Left renal cortex interstitium (tissue), 4 donors: ENCODE measurements at regions not wholly inside any gene's neighbourhood (a gene's known extent, or its start where the extent isn't known, plus 50 kb on each side); places are given as distances from the start of the nearest gene placed in this dataset.
A peak's percentile ranks its signal among the peaks of the same experiment; 100 is the strongest.

Source experiments
- DNase-seq, 4 donors: peaks; one replicate each; pipeline ENCODE4 v3.0.0-alpha.2; 2013; ENCODE audit warnings: low read depth in 4 of 4, low spot score in 2 of 4, missing footprints in 1 of 4

DNA sequence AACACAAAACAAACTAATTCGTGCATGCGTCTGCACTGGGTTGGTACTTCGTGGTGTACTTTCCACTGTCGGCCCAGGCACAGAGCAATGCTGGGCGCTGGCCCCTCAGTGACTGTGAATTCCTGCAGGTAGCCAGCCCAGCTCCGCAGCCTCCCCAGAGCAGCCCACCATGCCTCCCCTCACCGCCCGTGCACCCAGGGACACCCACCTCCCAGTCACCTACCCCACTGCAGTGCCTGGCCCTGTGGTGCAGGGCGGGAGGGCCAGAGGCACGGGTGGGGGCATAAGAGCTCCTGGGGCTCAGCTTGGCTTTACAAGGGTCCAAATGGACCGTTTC, 93.1 kb upstream of the ZNF507 start:
- no peak for DNase-seq

DNA sequence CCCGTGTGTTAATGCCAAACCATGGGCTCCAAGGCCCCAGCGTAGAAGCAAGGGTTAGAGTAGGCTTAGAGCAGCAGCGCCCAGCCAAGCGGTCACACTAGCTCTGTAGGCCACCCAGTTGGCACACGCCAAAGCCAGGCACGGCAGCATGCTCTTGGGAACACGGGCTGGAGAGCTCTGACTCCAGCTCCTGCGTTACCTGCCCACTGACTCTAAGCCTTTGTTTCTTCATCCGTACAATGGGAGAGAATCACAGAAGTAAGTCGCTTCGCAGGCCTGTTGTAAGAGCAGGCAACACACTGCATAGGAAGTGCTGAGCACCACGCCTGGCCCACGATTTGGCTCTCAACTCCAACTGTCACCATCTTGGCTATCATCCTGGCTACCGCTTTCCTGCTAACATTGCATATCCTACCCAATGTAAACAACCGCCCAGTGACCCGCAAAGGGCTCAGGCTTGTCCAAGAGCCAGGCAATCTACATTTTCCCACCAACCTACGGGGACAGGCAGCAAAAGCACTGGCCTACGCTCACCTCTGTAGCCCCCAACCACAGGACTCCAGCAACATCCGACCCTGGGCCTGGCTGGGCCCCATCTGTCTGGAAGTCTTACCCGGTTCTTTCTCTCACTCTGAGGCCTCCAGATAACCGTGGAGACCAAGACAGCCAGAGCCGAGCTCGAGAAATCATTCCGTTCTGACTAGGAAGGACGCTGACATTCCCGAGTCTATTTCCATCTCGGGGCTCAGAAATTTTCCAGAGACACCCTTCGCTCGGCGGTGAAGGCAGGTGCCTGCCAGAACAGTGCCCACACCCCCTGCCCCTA, 91.5 kb upstream of the ZNF507 start:
- DNase-seq, result no peak

DNA sequence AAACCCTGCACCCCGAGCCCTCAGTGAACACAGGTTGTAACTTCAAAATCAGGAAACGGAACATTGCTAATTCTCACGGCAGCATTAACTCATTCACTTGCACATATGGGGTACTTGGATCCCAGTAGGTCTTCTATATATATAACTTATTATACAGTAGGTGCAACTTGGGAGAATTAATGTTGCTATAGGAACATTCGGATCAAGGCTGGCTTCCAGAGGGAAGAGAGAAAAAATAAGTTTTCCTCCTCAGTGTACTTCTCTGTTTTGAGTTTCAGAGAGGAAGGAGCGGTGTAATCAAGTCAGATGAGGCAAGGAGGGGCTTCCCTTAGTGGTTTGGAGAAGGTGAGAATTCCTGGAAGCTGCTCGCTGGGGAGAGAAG, 90.9 kb upstream of the ZNF507 start:
- DNase-seq, result no peak

DNA sequence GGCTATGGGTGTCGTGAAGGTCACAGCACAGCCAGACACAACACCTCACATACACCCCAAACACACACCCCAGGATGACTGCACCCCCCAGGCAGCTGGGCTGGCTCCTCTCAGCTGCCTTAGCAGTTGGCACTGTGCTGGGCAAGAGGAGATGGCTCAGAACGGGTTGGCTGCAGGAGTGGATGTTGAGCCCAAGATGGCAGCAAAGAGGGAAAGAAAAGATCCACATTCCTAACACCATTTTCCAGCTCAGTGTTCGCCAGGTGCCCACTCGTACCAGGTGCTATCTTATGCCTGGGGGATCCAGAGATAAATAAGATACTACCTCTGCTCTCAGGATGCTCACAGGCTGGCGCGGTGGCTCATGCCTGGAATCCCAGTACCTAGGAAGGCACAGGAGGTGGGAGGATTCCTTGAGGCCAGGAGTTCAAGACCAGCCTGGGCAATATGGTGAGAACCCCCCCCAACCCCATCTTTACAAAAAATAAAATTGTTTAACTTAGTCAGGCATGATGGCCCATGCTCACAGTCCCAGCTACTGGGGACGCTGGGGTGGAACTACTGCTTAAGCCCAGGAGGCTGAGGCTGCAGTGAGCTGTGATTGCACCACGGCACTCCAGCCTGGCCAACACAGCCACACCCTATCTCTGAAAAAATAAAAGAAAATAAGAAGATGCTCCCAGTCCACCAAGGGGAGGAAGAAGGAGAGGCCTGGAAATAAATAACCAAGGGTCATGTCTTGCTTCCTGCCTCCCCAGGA, 89.7 kb upstream of the ZNF507 start:
- no peak for DNase-seq

DNA sequence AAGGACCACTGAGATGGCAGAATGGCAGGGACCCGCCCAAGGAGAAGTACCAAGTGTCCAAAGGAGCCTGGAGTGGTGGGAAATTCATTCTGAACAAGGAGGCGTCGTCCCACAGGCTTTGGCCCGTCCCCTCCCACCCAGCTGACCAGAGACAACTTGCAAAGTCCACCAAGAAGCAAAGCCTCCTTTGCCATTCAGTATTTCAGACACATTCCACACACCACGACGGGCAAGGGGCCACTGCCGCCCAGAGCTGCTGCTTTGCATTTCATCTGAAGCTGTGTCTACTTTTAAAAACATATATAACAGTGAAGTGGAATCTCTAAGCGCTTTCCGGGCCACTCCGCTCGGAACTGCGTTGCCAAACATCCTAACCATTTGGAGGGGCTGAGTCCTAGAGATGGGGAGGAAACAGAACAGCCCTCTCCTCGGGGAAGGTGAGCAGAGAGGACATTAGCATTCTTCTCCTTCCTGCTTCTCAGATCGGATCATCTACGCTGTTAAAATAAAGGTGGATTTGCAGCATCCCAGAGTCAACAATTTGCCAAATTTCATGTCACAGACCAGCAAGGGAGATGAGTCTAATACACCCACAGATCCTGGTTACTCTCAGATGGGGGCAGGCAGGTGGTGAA, 89.0 kb upstream of the ZNF507 start:
- no peak for DNase-seq

DNA sequence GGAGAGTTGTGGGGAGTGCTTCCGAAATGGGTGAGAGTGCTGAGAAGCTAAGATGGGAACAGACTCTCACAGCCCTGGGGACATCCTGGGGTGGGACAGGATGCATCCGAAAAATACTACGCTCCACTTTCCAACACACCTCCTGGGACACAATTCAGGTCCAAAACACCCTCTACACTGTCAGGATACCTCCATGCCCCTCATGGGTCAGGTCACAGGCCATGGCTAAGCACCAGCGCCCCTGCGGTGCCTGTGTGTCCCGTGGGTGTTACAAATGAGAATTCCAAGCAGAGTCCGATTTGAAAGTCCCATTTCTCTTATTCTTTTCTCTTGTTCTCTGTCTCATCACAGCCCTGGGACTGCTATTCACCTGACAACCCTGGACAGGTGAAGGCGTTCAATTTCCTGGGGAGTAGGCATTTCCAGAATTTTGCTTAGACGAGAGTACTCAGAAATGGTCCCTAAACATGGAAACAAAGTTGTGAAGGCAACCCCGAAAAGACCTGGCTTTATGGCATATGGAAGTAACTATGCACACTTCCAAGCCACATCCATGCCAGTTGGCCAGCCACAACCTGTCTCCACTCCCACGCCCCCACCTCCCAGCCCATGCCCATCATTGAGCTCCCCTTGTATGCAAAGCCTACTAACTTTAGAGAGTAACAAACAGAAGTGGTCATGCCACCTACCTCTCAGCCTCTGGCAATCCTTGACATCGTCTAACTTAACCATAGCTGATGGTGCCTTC, 87.9 kb upstream of the ZNF507 start:
- no peak for DNase-seq

DNA sequence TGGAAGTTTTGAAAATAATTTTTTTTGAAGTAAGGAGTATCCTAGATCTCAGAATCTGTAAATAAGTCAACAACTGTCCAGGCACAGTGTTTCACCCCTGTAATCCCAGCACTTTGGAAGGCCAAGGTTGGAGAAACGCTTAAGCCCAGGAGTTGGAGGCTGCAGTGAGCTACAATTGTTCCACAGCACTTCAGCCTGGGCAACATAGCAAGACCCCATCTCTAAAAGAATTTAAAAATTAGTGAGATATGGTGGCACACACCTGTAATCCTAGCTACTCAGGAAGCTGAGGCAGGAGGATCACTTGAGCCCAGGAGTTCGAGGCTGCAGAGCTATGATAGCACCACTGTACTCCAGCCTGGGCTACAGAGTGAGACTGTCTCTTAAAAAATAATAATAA, 87.2 kb upstream of the ZNF507 start:
- DNase-seq, result no peak

DNA sequence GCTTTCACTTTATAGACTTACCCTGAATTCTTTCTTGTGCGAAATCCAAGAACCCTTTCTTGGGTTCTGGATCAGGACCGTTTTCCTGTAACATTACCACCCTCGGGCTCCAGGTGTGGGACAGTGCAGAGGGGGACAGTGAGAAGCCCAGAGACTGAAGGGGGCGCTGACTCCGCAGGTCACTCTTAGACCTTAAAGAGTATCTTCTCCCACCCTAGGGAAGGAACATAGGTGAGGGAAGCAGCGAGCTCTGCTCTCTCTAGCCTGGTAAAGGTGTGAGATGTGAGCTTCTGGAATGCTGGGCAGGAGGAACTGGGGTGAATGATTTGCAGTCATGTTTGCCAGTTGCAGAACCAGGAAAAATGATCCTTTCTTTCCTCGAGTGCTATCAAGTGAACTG, 80.8 kb upstream of the ZNF507 start:
- DNase-seq, result no peak

DNA sequence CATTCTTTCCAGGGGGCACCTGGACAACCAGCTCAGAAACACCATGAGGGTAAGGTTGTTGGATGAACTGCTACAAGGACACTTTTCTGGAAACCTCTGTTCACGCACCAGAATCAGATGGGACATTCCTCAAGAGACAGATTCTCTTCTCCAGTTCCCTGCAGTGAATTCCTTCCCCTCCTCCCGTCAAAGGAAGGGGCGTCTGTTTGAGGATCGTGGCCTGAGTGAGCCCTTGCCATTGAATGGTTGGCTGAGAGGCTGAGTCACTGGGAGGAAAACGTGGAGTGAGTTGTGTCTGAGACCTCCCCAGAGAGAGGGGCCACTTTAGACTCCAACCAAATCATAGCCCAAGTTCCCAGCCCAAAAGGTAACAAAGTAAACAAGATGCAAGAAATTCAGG, 79.4 kb upstream of the ZNF507 start:
- DNase-seq, result no peak

DNA sequence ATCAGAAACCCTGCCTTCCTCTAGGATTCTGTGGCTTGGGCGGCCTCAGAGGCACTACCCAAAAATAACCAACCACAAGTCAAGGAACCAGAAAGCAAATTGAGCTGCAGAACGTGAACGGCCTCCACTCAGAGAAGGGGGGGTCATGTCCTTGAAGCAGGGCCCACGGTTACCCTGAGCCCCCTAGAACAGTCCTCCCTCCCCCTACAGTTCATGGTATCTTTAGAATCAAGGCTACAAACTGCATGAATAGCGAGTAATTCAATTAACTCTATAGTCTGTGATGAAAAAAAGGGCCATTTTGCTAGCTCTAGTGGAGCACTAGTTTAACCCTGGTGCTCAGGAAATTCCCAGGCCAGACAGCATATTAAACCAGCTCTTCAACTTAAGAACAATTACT, 79.0 kb upstream of the ZNF507 start:
- no peak for DNase-seq

DNA sequence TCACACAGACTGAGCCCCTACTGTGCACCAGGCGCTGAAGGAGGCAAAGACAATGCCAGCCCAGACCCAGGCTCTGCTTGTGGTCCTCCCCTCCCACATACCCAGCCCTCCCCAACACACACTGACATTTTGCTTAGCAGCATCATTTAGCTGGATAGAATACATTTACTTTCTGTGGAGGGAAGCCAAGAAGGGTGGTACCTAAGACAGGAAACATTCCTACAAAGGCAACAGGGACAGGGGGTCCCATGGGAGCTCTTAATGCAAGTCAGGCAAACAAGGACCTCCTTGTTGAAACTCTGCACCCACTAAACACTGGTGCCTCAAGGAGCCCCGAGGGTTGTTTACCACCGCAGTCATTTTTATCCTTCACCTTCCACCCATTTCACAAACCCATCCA, 77.0 kb upstream of the ZNF507 start:
- no peak for DNase-seq

DNA sequence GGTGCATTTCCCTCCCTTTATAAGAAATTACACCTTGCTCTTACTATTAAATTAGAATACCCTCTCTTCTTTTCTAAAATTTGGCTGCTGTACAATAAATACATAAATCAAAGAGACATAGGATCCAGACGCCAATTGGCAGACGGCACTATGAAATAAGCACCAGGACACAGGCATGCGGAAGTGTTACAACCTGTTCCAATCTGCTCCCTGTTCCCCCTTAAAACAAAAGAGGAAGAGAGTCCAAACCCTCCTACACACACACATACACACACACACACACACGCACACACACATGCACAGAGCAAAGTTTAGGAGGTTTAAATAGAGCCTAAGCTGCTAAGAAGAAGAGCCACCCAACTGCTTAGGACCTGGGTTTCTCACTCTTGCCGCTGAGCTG, 75.6 kb upstream of the ZNF507 start:
- no peak for DNase-seq

DNA sequence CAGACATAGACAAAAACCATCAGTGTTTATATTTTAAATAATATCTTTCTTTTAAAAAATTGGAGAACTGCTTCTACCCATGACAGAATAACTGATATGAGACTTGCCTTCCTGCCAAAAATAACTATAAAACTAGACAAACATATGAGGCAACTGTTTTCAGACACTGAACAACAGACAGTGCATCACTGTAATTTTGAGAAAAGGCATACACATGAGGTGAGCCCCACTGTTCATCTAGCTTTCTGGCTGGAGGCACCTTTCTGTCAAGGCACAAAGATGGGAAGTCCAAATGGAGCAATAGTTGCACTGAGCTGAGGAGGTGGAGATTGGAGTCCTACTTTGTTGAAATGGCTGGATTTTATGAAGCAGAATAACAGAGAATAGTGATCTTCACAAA, 71.9 kb upstream of the ZNF507 start:
- DNase-seq, result no peak

DNA sequence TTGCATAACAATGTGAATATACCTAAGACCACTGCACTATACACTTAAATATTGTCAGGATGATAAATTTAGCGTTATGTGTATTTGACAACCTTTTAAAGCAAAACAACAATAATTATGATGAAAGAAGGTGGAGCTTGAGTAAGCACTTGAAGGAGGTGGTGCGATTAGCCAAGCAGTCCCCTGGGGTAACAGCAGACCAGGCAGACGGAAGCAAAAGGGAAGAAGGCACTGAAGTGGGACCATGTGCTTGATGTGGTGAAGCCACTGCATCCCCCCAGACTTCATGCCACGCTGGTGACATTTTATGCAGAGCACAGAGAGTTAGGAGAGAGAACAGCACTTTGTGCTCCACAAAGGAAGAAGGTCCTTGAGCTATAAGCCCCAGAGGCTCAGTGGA, 58.3 kb upstream of the ZNF507 start:
- DNase-seq, result no peak

DNA sequence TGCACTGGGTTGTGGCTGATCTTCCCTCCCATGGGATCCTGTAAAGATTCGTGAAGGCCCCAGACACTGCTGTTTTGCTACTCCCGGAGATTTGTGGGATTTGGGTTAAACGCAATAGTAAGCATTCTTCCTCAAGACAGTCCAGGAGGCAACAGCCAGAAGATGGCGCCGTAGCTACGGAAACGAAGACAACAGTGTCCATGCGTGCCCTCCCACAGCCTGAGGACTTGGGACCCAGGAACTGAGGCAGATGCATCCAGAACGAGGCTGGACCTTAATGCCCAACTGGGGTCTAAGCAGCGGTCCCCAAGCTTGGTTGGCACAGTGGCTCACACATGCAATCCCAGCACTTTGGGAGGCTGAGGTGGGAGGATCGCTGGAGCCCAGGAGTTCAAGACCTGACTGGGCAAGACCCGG, 57.6 kb upstream of the ZNF507 start:
- DNase-seq, result peak in 3 of 4 donors; percentile 26 to 62 (median 29)

DNA sequence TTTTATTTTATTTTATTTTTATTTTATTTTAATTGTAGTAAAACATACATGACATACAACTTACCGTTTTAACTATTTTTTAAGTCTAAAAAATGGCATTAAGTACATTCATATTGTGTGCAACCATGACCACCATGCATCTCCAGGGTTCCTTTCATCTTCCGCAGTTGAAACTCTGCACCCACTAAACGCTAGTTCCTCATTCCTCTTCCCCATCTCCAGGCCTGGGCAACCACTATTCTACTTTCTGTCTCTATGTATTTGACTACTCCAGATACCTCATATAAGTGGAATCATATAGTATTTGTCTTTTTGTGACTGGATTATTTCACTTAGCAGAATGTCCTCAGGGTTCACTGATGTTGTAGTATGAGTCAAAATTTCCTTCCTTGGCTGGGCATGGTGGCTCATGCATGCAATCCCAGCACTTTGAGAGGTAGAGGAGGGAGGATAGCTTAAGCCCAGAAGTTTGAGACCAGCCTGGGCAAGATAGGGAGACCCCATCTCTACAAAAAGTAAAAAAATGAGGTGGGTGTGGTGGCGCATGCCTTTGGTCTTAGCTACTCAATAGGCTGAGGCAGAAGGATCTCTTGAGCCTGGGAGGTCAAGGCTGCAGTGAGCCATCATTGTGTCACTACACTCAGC, 55.7 kb upstream of the ZNF507 start:
- DNase-seq, result no peak

DNA sequence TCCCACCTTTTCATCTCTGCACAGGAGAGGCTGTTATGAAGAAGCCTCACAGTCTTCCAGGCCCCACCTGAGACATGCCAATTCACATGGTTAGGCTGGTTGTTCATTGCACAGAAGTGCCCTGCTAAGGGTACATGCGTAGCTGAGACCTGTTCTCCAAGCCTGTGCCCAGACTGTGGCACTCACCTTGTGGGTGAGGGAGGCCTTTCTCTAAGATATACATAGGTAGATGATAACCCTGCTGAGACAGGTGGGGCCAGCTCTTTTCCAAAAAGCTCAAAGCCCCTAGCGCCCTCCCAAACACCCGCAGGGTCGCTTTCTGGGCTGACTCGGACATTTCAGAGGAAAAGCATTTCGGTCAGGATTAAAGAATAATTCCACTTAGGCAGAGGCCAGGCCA, 53.5 kb upstream of the ZNF507 start:
- no peak for DNase-seq

DNA sequence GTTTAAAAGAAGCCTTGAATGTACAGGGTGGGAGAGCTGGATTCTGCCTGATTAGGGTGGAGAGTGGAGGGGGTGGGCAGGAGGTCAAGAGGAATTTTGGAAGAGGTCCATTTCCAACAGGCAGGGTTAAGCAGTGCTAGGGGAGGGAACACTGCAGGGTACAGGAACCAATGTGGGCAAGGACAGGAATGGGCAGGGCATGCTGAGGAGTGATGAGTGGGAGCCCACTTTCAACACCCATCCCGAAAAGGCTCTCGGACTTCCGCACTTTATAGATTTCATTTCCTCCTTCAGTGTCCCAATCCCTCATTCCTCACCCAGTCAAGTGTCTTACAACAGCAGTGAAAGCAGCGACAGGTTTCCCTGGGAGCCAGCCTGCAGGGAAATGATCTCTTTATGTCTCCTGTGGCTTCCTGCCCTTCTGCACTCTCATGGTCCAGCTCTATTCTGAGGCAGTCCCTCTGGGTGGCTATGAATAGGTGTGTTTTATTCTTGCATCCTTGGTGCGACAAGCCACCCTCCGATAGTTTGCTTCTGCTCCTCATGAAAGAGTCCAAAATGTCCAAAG, 50.5 kb upstream of the ZNF507 start:
- no peak for DNase-seq
